ENCODE measurements at regions not wholly inside any gene's neighbourhood (a gene's known extent, or its start where the extent isn't known, plus 50 kb on each side); places are given as distances from the start of the nearest gene placed in this dataset.

DNA sequence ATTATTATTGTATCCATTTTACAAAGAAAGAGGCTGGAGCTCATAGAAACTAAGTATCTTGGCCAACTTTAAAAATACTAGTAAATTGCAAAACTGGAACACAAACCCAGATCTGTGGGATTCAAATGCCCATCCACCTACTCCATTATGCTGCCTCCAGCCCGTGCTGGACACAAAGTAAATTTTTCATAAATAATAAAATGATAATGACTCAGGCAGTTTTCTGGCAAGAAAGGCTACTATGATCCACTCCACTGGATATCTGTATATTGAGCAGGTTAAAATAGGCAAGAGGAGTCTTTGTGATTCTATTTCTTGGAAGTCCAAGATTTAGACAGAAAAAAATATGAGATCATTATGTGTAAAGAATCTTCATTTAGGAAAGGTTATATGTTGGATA is 138.3 kb upstream of the DUSP10 start:
- TF ChIP-seq CTCF (IDR thresholded peaks at IDR 0.05; ENCODE audit: insufficient read depth, low read depth, low read length) (no peak), EZH2 (IDR thresholded peaks at IDR 0.05; ENCODE audit: insufficient read depth, low read length) (no peak)
